ENCODE measurements at regions not wholly inside any gene's neighbourhood (a gene's known extent, or its start where the extent isn't known, plus 50 kb on each side); places are given as distances from the start of the nearest gene placed in this dataset.

DNA sequence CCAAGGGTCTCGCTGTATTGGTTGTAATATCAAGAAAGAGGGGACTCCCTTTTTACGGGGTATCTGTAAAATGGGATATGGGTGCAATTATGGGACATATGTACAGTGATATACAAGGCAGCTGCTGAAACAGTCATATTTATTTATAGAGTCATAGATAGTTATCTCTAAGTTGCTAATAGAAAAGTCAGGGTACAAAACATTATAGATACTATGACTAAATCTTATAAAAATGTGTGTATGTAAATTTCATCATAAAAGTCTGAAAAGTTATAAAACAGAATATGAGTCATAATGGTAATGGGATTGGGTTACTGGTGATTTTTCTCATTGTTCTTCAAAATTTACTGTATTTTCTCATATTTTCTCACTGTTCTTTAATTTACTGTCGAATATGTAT, 344.9 kb upstream of the SLCO3A1 start:
- DNase-seq = no peak
- intact Hi-C loops (cut with DNase I) = no loop called here

DNA sequence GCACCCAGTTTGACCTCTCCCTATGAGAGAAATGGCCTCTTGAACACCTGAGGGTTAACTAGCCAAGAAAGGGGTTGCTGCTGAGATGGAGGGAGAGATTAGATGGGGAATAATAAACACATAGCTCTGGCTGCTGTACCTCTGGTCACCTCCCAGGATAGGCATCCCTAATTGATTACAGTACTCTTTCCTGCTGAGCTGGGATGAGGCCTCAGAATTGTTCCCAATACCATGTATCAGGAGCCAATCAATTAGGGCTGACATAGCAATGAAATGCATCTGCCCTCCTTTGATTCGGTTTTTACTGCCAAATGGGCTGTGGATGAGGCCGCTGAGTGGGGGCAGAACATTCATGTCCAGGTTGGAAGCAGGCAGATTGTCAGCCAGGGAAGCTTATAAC, 339.4 kb upstream of the SLCO3A1 start:
- DNase-seq = no peak
- intact Hi-C loops (cut with DNase I) = no loop called here

DNA sequence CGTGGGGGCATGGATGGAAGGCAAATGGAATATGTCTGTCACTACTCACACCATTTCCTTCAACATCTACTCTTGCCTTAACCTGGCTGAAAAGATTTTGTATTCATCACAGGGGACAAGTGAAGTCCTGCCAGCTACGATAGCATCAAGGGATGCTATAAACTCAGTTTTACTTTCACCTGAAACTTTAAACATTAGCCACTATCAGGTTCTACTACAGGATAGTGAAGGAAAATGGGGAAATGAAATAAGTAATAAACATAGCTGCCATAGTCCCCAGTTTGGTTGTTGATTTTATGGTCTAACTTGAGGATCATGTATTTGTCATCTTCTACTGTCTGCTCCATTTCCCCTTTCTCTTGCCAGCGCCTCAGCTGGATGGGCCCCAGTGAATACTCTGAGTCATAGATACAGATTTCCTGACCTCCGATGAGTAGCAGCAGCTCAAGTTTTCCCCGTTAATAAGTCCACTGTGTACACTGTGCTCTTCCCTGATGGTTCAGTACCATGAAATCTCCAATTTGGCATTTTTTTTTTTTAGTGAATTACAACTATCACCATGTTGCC, 338.2 kb upstream of the SLCO3A1 start:
- intact Hi-C loops (cut with DNase I) = no loop called here
- no peak for DNase-seq

DNA sequence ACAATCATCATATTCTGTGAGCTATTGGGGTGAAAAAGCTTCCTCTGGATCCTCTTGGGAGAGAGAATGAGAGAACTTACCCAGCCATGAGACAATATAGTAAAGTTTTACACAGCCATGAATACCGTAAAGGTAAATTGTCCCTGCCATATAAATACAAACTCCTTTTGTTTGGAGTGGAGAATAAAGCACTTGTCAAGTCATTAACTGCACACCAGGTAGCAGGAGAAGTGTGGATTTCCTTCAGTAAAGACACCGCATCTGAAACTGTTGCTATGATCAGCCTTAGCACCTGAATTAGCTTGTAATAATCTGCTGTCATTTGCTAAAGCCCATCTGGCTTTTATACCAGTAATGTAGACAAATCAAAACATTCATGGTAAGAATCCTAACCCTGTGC, 336.6 kb upstream of the SLCO3A1 start:
- DNase-seq = no peak
- intact Hi-C loops (cut with DNase I) = no loop called here

DNA sequence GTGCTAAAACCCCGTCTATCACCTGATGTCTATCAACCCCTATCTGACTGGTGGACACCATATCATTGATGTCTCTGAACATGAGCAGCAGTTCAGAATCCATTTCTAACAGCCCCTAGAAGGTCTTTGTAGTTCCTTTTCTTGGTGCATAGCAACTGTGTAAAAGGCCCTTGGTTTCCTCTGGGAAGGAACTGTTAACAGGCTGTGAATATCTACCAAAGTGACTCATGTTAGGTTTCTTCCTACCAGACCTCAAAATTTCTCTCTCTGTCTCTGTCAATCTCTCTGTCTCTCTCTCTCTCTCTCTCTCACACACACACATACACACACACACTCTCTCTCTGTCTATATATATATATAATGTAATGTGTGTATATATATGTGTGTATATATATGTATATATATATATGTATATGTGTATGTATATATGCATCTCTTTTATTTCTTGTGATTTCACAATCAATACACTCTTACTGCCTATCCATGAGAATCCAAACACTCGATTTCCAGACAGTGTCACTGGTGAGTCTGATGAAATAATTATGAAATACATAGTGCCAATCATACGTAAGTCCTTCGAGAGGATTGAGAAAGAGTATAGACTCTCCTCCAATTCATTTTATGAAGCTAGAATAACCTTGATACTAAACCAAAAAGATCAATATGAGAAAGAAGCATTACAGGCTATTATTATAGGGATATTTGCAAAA, 335.9 kb upstream of the SLCO3A1 start:
- intact Hi-C loops (cut with DNase I) = no loop called here
- no peak for DNase-seq

DNA sequence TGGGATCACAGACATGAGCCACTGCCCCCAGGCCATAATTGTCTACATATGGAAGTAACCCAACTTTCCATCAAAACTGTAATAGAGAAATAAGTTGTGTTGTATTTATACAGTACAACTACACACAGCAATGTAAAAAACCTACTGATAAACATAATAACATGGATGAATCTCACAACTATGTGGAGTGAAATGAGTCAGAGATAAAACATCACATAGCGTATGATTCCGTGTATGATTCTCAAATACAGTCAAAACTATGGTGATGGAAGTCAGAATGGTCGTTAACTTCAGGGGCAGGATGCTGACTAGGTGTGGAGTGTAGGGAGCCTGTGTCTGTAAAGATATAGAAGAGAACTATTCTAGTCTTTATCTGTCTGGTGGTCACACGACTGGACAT, 332.7 kb upstream of the SLCO3A1 start:
- intact Hi-C loops (cut with DNase I) = no loop called here
- DNase-seq = no peak

DNA sequence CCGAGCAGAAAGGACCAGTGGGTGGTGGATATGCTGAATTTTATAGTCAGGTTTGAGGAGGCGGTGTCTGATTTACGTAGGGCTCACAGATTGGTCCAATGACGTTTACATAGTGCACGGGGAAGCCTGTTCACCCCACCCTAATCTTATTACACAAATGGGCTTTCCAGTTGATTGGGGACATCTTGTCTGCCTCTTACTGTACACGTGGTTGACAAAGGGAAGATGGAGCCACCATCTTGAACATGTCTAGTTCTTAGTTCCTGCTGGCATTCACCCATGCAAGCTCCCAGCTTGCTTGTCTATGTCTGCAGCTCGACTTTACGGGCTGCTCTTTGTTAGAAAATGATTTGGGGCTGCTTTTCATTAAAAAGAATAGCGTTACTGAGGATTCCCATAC, 332.0 kb upstream of the SLCO3A1 start:
- intact Hi-C loops (cut with DNase I) = no loop called here
- no peak for DNase-seq

DNA sequence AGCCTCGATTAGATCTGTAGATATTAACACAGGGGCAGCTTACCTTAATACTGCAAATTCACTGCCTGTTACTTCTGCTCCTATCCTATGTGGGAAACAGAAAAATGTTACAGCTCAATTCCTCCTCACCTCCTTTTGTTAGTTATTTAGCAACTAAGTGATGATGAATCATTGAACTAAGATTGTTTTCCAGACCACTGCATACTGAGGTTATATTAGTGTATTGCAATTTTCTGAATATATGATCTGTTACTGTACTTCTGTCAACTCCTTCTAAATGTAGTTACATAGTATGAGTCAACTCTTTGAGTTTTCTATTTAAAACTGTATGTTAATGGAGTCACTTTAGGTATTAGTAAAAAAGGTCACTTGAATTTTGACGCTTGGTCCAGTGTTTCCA, 331.5 kb upstream of the SLCO3A1 start:
- DNase-seq = no peak
- intact Hi-C loops (cut with DNase I) = loop anchor here (2.0 kb wide), 1 partner anchor 219 kb away; no protein-coding TSS in a partner anchor

DNA sequence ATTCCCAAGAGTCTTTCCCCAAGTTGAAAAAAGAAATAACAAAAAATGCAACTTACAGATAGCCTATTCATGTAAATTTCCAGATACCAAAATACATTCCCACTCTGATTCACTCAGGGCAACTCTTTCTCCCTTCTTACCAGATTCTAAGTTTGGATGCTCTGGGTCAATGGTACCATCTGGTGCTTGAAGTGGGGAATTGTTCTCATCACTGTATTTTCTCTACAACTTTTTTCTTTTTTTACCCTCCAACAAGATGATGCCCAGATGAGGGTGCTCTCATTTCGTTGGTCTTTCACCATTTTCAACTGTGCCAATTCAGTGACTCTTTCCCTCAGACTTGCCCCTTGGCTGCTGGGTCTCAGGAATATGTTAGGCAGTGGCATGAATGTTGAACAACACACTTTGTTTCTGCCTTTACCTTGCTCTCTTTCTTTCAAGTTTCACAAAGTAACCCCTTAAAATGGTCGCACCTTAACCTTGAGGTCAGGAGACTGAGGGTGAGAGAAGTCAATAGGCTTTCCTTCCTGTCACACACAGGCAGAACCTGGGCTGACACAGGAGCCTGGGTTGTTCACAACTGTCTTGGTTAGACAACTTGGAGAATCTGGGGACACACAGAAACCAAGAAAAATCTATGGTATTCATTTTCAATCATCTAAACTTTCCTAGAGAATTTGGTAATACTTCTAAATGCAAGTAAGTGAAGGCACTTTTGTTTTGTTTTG, 330.7 kb upstream of the SLCO3A1 start:
- intact Hi-C loops (cut with DNase I) = loop anchor here (2.0 kb wide), 1 partner anchor 220 kb away; no protein-coding TSS in a partner anchor
- DNase-seq = peak in 29 of 42 donors; percentile 3 to 78 (median 38)

DNA sequence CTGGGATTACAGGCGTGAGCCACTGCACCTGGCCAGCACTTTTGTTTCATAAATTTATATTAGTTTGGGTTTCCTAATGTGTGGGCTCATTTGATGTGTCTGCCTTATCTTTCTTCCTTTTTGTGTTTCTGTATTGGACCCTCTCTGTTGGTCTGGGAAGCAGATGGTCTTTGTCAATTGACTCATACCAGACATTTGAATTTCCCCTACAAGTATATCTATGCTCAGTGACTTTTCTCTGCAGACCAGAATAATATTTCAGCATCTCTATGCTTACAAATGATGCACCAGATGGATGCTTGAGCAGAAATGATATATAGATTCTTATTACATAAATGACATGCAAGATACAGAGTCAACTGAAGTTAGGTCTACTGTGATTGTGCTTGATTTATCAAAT, 329.9 kb upstream of the SLCO3A1 start:
- DNase-seq = no peak
- intact Hi-C loops (cut with DNase I) = loop anchor here (2.0 kb wide), 1 partner anchor 221 kb away; no protein-coding TSS in a partner anchor

DNA sequence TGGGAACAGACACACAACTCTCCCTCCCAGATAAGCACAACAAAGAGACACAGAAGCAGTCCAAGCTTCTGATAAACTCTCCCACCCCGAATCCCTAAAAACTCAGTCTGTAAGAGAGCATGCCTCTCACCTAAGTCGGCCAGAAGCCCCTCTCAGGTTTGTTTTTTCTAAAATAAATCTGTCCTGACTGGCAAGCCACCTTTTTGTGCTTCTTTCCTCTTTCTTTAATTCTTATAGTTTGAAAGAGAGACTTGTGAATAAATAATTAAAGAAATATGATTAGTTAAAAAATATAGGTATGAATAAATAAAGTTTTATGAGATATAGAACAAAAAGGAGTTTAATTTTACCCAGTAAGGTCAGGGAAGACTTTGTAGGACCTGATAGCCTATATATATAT, 329.0 kb upstream of the SLCO3A1 start:
- intact Hi-C loops (cut with DNase I) = no loop called here
- no peak for DNase-seq

DNA sequence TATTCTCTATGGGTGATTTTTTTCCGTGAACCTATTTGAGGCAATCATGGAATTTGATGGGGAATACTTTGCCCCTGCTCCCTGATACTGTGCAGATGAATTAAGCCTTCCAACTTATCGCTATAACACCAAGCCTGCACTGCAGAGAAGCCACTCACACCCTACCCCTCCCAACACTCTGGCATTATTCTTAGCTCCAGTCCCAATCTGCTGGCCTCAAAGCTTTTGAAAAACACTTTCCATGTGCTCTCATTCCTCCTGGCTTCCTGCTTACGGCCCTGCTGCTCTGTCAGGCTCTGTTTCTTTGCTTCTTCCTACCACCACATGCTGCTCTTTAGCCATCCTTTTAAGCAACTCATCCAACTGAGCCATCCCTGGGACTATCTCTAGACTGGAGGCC, 327.8 kb upstream of the SLCO3A1 start:
- intact Hi-C loops (cut with DNase I) = no loop called here
- DNase-seq = no peak

DNA sequence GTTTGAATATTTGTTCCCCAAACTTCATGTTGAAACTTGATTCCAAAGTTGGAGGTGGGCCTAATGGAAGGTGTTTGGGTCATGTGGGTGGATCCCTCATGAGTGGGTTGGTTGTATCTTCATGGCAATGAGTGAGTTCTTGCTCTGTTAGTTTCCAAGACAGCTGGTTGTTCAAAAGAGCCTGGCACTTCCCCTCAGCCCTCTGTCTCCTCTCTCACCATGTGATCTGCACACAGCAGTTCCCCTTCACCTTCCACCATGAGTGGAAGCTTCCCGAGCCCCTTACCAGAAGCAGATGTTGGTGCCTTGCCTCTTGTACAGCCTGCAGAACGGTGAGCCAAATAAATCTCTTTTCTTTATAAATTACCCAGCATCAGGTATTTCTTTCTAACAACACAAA, 327.1 kb upstream of the SLCO3A1 start:
- intact Hi-C loops (cut with DNase I) = no loop called here
- DNase-seq = no peak

DNA sequence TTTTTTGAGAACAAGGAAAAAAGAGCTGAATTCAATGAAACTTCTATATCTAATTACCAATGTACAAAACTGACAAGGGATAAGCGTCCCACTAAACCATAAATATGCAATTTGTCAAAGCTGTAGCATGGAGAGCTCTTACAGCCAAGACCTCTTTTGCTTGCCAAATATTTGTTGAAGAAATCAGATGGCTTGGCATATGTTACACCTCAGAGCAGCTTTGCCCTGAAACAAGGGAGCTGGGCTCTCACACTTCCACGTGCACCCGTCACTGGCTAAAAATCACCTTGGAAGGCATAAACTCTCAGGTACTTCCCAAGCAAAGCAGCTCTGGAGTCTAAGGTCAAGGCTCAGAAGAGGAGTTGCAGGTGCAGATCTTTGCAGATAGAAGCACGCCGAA, 324.7 kb upstream of the SLCO3A1 start:
- intact Hi-C loops (cut with DNase I) = no loop called here
- no peak for DNase-seq

DNA sequence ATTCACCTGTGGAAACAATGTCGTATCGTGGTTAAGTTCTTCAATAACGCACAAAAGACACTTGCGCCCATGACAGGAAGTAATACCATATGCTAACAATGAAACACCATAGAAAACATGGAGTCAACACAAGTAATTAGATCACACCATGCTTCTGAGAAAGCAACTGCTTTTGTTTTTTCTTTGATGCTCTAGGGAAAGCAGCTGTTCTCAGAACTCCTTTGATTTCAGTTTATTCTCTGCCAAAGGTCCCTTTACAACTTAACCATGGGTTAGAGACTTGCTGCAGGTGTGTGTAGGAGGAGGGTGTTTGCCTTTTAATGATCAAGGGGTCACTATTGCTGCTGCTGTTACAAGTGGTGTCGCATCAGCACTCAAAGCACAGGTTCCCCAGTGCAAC, 324.0 kb upstream of the SLCO3A1 start:
- intact Hi-C loops (cut with DNase I) = no loop called here
- no peak for DNase-seq

DNA sequence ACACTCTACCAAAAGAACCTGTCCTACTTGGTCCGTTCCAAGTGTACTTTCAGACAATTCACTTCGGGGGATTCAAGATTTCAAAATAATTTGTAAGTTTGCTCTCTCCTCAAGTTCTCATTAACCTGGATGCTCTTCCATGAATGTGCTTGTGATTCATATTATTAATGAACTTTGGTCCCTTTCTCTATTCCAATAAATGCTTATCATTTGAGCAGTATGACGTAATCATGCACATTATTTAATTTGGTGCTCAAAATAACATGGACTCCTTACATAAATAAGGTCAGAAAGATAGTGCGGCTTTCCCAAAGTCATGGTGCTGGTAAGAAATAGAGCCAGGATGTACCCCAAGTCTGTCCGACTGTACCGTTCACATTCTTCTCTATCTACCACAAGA, 323.2 kb upstream of the SLCO3A1 start:
- intact Hi-C loops (cut with DNase I) = no loop called here
- DNase-seq = no peak

DNA sequence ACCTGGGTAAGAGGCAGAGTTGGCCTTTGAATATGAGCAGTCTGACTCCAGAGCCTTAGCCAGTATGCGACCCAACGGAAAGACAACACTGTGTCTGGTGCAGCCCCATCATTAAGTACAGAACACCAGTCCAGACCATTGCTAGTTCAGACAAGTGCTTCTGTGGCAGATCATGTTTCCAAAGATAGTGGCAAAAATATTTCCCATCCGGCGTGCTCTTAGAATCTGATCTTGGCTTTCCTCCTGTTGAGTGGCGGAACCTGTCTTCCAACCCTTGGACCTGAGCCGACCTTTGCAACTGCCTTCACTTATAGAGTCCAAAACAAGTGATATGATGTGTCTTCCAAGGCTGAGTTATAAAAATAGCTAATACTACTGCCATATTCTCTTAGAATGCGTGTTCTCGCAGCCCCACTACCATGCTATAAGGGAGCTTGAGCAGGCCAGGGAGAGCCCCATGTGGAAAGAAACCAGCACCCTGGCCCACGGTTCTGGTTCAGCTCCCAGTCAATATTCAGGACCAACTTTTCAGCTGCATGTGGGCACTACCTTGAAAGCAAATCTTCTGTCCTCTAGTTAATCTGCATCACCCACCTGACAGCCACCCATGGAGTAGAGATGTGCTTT, 322.4 kb upstream of the SLCO3A1 start:
- no peak for DNase-seq
- intact Hi-C loops (cut with DNase I) = no loop called here

DNA sequence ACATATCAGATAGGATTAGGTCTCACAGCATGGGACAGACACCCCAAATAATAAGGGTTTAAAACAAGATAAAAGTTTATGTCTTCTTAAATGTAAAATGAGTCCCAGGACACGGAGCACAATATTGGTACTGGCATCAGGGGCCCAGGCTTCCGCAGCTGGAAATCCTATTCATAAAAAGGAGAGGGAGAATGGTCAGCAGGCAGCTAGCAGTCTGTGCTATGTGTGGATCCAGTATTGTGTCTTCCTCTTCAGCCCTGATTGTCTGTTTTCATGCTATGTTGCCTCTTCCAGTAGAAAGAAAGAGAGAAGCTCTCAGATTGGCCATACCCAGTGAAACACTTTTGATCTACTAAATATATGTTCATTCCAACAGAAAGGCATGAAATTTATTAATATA, 319.3 kb upstream of the SLCO3A1 start:
- DNase-seq = peak in 12 of 42 donors; percentile 9 to 61 (median 30)
- intact Hi-C loops (cut with DNase I) = no loop called here

DNA sequence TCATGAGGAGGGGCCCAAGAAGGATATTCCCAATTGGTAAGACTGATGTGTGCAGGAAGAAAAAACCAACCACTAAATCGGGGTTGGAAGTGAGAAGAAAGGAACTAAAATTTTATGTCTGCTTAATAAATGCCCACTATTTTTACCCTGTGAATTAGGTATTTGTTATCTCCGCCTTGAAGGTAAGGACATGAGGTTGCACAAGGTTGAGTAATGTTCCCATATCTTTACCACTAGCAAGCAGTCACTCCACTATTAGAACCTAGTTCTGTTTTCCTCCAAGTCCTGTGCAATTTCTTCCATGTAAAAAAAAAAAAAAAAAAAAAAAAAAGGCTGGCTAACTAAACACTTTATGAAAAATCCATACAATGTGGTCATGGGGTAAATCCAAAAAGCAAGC, 318.5 kb upstream of the SLCO3A1 start:
- intact Hi-C loops (cut with DNase I) = no loop called here
- no peak for DNase-seq

DNA sequence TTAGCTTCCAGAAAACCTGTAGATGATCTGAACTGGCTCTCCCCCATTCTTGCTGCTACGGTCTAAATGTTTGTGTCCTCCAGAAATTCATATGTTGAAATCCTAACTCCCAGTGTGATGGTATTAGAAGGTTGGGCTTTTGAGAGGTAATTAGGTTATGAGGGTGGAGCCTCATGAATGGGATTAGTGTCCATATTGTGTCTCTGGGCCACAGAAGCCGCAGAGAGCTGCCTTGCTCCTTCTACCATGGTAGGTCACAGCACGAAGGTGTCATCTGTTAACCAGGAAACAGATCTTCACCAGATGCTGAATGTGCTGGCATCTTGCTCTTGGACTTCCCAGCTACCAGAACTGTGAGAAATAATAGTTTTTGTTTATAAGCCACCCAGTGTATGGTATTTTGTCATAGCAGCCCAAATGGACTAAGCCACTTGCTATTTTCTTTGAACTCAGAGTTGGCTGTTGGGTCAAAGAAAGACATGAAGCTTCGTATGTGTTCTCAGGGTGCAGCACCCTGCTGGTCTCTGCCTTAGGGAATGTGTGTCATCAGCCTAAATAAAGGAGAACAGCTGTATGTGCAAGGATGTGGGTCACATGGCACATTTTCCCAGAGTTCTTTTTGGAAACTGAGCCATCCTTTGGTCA, 317.5 kb upstream of the SLCO3A1 start:
- intact Hi-C loops (cut with DNase I) = no loop called here
- no peak for DNase-seq

Measured in head of caudate nucleus (tissue), 42 donors.